ENCODE measurements at regions not wholly inside any gene's neighbourhood (a gene's known extent, or its start where the extent isn't known, plus 50 kb on each side); places are given as distances from the start of the nearest gene placed in this dataset.
"Not testable (repeated sequence)": the region's sequence is repeated elsewhere in the genome, so short reads cannot be mapped to it uniquely, and the experiment has no call there.

DNA sequence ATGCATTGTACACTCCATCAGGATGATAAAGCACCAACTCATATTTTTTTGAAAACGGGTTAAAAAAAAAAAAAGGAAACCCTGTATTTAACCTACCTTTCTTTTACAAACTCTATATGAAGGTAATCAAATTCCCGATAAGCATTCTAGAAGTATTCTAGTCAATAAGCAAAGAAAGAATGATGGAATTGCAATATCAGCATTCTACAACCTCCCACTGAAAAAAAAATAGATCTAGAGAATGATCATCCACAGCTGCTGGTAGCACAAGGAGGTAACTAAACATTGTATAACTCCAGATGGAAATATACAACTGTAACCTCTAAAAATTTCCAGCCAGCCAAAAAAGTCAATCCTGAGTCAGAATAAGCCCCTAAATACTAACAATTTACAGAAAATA is 95.3 kb upstream of the DCC start:
- no peak for DNase-seq (ENCODE audit: low read depth)
- no peak overlapping the region for H3K4me3 ChIP-seq (ENCODE audit: low read depth, low read length)
- TF ChIP-seq, protein P1, sequence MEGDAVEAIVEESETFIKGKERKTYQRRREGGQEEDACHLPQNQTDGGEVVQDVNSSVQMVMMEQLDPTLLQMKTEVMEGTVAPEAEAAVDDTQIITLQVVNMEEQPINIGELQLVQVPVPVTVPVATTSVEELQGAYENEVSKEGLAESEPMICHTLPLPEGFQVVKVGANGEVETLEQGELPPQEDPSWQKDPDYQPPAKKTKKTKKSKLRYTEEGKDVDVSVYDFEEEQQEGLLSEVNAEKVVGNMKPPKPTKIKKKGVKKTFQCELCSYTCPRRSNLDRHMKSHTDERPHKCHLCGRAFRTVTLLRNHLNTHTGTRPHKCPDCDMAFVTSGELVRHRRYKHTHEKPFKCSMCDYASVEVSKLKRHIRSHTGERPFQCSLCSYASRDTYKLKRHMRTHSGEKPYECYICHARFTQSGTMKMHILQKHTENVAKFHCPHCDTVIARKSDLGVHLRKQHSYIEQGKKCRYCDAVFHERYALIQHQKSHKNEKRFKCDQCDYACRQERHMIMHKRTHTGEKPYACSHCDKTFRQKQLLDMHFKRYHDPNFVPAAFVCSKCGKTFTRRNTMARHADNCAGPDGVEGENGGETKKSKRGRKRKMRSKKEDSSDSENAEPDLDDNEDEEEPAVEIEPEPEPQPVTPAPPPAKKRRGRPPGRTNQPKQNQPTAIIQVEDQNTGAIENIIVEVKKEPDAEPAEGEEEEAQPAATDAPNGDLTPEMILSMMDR (conservative IDR thresholded peaks at IDR 0.05; ENCODE audit: low read depth, low read length), result no peak

DNA sequence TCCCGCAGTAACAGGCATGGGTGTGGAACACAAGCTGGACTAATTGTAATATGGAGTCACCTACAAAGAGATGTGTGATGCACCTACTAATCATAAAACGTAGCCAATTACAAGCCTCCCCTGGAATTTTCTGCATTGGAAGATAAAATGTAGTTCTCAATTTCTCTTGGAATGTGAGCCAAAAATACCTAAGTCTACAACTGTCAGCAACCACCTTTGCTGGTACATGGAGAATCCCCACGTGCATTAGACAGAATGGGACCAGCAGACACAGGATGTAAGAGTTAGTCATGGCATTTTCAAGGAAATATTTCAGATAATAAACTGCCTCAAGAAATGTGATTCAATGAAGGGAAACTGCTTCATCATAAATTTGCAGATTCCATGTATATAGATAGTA is 85.6 kb upstream of the DCC start:
- H3K4me3 ChIP-seq (ENCODE audit: low read depth, low read length), result no peak overlapping the region
- DNase-seq (ENCODE audit: low read depth), result no peak
- TF ChIP-seq, protein P1 (conservative IDR thresholded peaks at IDR 0.05; ENCODE audit: low read depth, low read length), result no peak

DNA sequence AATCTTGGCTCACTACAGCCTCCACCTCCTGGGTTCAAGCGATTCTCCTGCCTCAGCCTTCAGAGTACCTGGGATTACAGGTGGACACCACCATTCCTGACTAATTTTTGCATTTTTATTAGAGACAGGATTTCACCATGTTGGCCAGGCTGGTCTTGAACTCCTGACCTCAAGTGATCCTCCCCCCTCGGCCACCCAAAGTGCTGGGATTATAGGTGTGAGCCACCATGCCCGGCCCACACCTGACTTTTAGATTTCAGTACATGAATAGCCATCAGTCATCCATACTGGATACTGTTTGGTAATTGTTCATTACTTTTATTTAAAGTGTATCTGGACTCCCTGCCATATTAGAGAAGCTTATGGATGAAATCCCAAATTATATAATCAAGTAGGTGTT is 82.6 kb upstream of the DCC start:
- H3K4me3 ChIP-seq (ENCODE audit: low read depth, low read length); DNase-seq (ENCODE audit: low read depth): not testable (repeated sequence)

DNA sequence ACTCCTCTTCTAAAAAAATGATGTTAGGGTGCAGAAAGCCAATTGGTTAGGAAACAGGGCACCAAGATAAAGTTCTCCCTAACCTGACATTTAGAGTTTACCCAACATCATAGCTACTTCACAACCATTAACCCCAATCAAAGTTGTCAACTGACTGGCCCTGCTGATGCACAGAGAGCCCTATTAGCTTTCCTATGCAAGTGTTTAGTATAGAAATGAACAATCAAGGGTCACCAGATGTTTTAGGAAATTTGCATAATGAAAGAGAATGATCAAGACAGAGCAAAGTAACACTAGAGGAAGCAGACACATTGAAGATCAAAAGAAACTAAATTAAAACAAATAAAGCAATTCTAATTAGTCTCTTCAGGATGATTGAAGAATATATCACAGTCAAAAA is 64.2 kb upstream of the DCC start:
- DNase-seq (ENCODE audit: low read depth), result no peak
- no peak overlapping the region for H3K4me3 ChIP-seq (ENCODE audit: low read depth, low read length)
- TF ChIP-seq, protein P1 (conservative IDR thresholded peaks at IDR 0.05; ENCODE audit: low read depth, low read length), result no peak

DNA sequence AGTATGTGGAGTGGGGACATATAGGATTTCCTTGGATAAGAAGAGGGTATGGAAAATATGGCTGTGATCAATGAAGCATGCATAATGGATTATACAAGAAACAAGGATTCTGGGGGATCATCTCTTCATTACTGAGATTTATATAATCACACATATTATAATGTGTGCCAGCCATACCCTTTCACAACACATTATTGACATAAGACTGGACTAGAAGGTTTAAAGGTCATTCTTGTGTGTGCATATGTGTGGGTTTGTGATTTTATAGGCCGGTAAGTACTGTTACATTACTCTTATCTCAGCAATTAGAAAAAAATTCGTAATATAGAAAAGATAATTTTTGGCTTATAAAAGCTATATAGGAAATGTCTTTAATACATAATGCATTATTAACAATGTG is 62.2 kb upstream of the DCC start:
- TF ChIP-seq, protein P1 (conservative IDR thresholded peaks at IDR 0.05; ENCODE audit: low read depth, low read length), result no peak
- no peak for DNase-seq (ENCODE audit: low read depth)

DNA sequence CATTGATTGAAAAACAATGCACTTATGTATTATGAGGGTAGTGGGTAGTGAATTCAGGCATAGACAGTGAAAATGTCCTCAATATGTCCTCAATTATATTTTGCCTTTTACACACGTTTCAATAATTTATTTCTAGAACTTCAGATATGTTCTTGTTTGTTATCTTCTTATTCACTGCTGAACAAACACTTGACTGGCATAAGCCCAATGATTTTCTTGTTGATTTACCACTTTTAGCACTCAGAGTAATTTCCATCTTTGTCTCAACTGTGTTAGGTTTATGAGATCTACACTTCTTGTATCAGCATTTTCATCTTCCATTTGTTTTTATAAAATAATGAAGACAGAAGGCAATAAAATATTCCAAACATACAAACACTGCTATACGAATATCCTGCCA is 61.8 kb upstream of the DCC start:
- no peak overlapping the region for H3K4me3 ChIP-seq (ENCODE audit: low read depth, low read length)
- DNase-seq (ENCODE audit: low read depth), result no peak
- TF ChIP-seq, protein P1 (conservative IDR thresholded peaks at IDR 0.05; ENCODE audit: low read depth, low read length), result no peak

More for the DNA sequence above, 62.2 kb upstream of the DCC start:
- H3K4me3 ChIP-seq (ENCODE audit: low read depth, low read length), result no peak overlapping the region

DNA sequence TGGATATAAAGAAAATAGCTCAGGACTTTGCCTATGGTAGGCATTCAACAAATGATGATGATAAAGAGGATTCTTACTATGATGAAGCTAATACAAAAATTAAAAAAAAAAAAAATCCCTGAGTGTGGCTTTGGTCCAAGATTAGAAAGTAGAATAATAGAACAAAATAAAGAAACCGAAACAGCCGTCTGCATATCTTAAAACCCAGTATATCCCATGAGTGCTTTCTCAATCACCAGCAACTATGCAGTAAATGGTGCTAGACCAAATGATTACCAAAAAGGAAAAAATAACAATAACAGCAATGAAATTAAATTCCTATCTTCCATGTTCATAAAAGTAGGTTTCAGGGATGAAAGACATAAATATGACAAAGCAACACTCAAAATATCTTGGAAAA is 59.3 kb upstream of the DCC start:
- no peak overlapping the region for H3K4me3 ChIP-seq (ENCODE audit: low read depth, low read length)
- DNase-seq (ENCODE audit: low read depth), result no peak
- TF ChIP-seq, protein P1 (conservative IDR thresholded peaks at IDR 0.05; ENCODE audit: low read depth, low read length), result no peak

DNA sequence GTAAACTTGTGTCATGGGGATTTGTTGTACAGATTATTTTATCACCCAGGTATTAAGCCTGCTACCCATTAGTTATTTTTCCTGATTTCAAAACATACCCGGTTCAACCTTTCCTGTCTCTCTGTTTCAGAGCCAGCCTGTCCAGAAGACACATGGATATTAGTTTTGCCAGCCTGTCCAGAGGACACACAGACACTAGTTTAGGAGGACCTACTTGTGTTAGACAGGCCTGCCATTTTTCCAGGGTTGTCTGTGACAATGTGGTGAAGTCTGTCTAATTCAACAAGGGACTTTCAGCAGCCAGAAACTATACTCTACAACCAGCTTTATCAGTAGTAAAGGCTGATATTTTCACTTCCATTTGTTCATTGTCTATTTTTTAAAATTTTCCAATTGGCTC is 56.1 kb upstream of the DCC start:
- TF ChIP-seq, protein P1 (conservative IDR thresholded peaks at IDR 0.05; ENCODE audit: low read depth, low read length), result no peak
- no peak for DNase-seq (ENCODE audit: low read depth)
- no peak overlapping the region for H3K4me3 ChIP-seq (ENCODE audit: low read depth, low read length)

All from epithelial cell of proximal tubule (primary cell).